AG04450 (cell line): ENCODE measurements at regions not wholly inside any gene's neighbourhood (a gene's known extent, or its start where the extent isn't known, plus 50 kb on each side); places are given as distances from the start of the nearest gene placed in this dataset.

Experiments used
- CTCF ChIA-PET: fragments of 300-600, 350-600 bp; formaldehyde crosslinking; extraction: SDS; loops from one replicate; lab custom pipeline; 2022; ENCODE audit warnings: antibody characterized with exemption, inconsistent platforms; lab: Charles Lee
- POLR2A ChIA-PET: fragments of 350-600 bp; formaldehyde crosslinking; extraction: SDS; loops from one replicate; lab custom pipeline; 2021; ENCODE audit warnings: antibody characterized with exemption, inconsistent platforms; lab: Yijun Ruan, JAX
- DNase-seq: peaks from one replicate; pipeline ENCODE4 v3.0.0-alpha.2; 2011; ENCODE audit warnings: low read depth, low spot score
- H3K27ac ChIP-seq: one replicate; pipeline ENCODE4 v1.5.1; 2012; ENCODE audit warnings: low read depth, low read length, control low read depth
- H3K27me3 ChIP-seq: one replicate; pipeline ENCODE4 v1.6.0; 2012; ENCODE audit warnings: low read length; ENCODE audit not compliant: control insufficient read depth, insufficient read depth
- H3K4me3 ChIP-seq: 2 replicates; pipeline ENCODE4 v1.5.1; 2011; ENCODE audit warnings: mild to moderate bottlenecking, low read depth, low read length, control low read depth
- H3K9me3 ChIP-seq: 2 replicates; pipeline ENCODE4 v1.5.1; 2012; ENCODE audit warnings: low read length; ENCODE audit not compliant: control insufficient read depth, insufficient read depth
- CTCF ChIP-seq: IDR thresholded peaks from 2 replicates; pipeline ENCODE4 v1.5.1; 2011; ENCODE audit warnings: low read depth, low read length, control low read depth, inconsistent platforms

- H3K27me3 ChIP-seq, result no peaks in the 10 kb centered on the region
- no peak for DNase-seq
- no peak for TF ChIP-seq CTCF
- H3K9me3 ChIP-seq, result no peaks in the 10 kb centered on the region
- CTCF ChIA-PET, result no interaction called here
- H3K27ac ChIP-seq, result no peak overlapping the region
- POLR2A ChIA-PET, result no interaction called here
- H3K4me3 ChIP-seq, result no peak overlapping the region
Observed at GRCh38 chr18:2201036-2201600, 370.2 kb downstream of the METTL4 start.

- ChIA-PET CTCF (no interaction called here), POLR2A (no interaction called here)
- DNase-seq, result no peak
Observed at GRCh38 chr18:2204736-2205135, 366.6 kb downstream of the METTL4 start.

GRCh38 chr18:2207294-2207693, 364.0 kb downstream of the METTL4 start:
- CTCF ChIA-PET, result no interaction called here

More at GRCh38 chr18:2204736-2205135, 366.6 kb downstream of the METTL4 start:
- no peaks in the 10 kb centered on the region for H3K9me3 ChIP-seq
- no peaks in the 10 kb centered on the region for H3K27me3 ChIP-seq
- H3K27ac ChIP-seq, result no peak overlapping the region
- no peak for TF ChIP-seq CTCF
- no peak overlapping the region for H3K4me3 ChIP-seq

GRCh38 chr18:2212598-2213205, 358.6 kb downstream of the METTL4 start:
- ChIA-PET CTCF (interaction anchor here (1.2 kb wide), 1 partner anchor 12 kb away, joined by 4 read pairs; no protein-coding TSS in a partner anchor), POLR2A (no interaction called here)
- Histone ChIP-seq H3K27ac (no peak overlapping the region), H3K27me3 (no peaks in the 10 kb centered on the region), H3K4me3 (no peak overlapping the region), H3K9me3 (no peaks in the 10 kb centered on the region)
- TF ChIP-seq CTCF, result no peak
- DNase-seq, result no peak

More at GRCh38 chr18:2207294-2207693, 364.0 kb downstream of the METTL4 start:
- no peak for DNase-seq
- no peaks in the 10 kb centered on the region for H3K27me3 ChIP-seq
- POLR2A ChIA-PET, result no interaction called here
- no peaks in the 10 kb centered on the region for H3K9me3 ChIP-seq
- H3K4me3 ChIP-seq, result no peak overlapping the region
- no peak overlapping the region for H3K27ac ChIP-seq
- TF ChIP-seq CTCF, result no peak

GRCh38 chr18:2213905-2214304, 357.4 kb downstream of the METTL4 start:
- ChIA-PET POLR2A (no interaction called here), CTCF (no interaction called here)
- Histone ChIP-seq H3K4me3 (no peak overlapping the region), H3K9me3 (no peaks in the 10 kb centered on the region), H3K27me3 (no peaks in the 10 kb centered on the region), H3K27ac (no peak overlapping the region)
- no peak for TF ChIP-seq CTCF
- no peak for DNase-seq
